H4 (cell line): ENCODE measurements at regions not wholly inside any gene's neighbourhood (a gene's known extent, or its start where the extent isn't known, plus 50 kb on each side); places are given as distances from the start of the nearest gene placed in this dataset.
"Not testable (repeated sequence)": the region's sequence is repeated elsewhere in the genome, so short reads cannot be mapped to it uniquely, and the experiment has no call there.

Experiments
- DNase-seq: peaks from one replicate; pipeline ENCODE4 v3.0.0-alpha.2; 2015; ENCODE audit warnings: low spot score

DNA sequence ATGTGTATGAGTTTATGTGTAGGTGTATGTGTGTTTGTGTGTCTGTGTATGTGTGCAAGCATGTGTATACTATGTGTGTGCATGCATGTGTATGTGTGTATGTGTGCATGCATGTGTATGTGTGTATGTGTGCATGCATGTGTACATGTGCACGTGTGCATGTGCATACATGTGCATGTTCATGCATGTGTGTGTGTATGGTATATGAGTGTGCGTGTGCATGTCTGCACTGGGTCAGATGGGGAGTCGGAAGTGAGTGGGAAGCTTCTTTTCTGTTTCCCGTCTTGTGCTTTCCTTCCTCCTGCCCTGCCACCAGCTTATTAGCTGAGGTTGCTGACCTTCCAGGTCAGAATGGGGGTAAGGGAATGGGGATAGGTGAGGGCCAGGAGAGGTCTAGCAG lies 174.7 kb downstream of the MAP2K4 start:
- no peak for DNase-seq

DNA sequence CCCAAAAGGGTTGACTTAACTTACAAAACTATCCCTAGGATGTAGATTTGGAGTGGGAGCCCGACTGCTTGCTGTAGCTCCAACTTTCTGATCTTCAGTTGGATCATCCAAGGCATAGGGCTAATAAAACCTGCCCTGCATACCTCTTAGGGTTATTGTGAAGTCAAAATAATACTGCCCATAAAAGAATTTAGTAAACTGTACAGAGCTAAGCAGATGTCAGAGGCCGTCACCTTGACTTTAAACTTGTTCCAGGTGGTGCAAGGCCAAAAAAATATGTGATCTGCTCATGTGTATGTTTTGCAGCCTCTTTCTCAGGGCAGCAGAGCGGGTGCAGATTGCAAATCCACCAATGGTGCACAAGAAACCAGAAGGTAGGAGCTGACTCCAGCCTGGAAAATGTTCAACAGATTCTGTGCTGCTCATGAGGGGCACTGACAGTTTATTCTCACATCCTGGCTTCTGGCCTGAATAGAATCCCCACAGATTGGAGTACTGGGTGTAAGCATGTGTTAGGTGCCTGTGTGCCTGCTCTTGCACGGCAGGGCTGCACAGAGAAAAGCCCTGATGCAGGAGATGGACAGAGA lies 180.7 kb downstream of the MAP2K4 start:
- no peak for DNase-seq

DNA sequence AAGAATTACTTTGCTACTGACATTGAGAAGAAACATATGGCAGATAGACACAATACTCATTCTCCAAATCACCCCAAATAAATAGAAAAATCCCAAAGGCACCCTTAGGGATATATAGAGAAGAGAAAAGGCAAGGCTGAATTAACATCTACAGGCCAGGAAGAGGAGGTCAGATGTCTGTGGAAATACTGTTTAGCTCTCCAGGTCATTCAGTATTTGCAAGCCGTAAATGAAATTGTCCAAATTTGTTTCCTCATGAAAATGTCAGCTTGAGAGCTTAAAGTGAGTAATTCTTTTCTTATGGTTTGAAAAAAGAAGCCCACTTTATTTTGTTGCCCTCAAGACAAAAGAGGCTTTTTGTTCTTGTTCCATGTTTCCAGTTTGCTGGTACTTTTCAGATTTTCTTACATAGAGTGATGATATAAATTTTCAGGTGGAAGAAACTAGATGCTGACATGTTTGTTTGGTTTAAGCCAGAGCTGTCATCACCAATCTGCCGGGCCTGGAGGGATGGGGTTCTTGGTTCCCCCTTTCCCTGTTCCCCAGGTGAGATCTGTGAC lies 189.0 kb downstream of the MAP2K4 start:
- DNase-seq, result no peak

DNA sequence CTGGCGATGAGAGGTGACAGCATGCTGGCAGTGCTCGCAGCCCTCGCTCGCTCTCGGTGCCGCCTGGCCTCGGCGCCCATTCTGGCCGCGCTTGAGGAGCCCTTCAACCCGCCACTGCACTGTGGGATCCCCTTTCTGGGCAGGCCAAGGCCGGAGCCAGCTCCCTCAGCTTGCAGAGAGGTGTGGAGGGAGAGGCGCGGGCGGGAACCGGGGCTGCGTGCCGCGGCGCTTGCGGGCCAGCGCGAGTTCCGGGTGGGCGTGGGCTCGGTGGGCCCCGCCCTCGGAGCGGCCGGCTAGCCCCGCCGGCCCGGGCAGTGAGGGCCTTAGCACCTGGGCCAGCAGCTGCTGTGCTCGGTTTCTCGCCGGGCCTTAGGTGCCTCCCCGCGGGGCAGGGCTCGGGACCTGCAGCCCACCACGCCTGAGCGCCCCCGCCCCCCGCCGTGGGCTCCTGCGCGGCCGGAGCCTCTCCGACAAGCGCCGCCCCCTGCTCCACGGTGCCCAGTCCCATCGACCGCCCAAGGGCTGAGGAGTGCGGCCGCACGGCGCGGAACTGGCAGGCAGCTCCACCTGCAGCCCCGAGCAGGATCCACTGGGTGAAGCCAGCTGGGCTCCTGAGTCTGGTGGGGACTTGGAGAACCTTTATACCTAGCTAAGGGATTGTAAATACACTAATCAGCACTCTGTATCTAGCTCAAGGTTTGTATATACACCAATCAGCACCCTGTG lies 200.2 kb downstream of the MAP2K4 start:
- not testable (repeated sequence) for DNase-seq

DNA sequence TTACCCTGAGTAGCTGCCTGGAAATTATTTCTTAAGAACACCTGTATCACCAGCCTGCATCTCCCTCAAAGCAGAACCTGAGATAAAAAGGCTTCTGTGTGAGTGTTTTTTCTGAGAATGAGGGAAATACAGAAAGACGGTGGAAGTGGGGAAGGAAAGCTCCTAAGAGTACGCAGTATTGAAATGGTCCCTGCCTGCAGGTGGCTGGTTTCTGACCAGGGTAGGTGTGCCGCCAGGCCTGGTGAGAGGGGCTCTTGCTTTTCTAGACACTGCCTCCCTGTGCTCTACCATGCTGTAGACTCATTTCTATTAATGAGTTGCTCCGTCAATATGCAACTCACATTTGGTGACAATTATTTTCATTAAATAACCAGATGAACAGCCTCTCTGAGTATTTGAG lies 201.7 kb downstream of the MAP2K4 start:
- DNase-seq, result no peak

DNA sequence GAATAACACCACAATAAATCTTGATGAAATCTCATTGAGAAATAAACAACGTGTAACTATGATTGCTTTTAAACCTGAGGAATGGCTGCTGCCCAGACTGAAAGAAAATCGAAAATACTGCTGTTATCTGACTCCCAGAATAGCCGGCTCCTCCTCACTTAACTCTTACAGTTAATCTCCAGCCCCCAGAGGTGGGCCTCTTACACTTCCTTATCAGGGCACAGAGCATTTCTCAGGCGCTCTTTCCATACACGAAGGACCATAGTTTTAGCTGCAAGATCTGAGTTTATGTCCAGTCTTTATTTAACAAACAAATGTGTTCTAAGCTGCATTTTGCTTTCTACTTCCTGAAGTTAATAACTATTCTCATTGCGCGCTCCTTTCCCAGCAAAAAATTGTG lies 206.9 kb downstream of the MAP2K4 start:
- no peak for DNase-seq

DNA sequence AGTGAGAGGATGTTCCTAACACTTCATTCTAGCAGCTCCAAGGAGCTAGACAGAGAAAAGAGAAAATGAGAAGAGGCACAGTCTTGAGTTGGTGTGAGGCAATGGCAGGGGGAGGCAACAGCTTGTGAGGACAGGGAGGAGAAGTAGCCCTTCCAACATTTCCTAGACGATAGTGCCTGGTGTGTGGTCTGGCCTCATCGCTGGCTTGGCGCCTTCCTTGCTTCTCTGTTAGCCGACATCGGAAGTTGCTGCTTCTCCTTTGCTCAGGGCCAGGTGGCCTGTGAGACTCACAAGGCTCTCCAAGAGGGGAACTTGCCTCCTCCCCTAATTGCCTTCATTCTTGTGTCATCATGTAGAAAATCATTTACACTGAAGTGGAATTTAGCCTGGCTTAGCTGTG lies 208.7 kb downstream of the MAP2K4 start:
- no peak for DNase-seq

DNA sequence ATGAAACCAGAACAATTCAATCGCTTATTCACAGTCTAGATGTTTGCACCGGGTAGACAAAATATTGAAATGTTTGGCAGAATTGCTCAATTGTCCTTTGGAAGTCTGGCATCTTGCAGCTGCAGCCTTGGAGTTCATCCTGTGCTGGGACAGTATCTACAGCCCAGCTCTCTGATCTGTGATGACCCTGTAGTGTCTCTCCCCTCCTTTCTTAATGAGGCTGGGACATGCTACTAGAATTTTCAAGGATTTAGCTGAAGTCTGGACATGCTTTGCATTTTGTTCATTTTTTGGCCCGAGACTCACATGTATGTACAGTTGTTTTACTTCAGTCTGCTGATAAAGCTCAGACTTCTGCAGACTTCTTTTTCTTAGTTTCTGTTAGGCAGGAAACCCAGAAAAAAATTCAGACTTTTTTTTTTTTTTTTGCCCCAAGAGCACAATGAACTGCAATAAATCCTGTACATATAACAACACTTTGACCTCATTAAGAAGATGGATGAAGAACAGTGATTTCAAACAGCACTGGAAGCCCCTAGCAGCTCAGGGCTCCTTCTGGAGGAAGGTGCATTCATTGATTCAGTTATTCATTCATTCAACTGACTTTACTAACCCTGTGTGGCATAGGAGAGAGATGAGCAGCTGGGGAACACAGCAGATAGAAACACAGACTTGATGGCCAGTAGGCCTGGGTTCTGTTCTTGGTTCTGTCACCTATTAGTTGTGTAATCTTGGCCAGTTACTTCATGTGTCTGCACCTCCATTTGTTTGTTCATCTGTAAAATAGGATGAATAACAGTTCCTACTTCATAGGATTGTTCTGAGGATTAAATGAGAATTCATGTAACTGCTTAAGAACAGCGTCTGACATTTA lies 210.0 kb downstream of the MAP2K4 start:
- DNase-seq, result no peak

DNA sequence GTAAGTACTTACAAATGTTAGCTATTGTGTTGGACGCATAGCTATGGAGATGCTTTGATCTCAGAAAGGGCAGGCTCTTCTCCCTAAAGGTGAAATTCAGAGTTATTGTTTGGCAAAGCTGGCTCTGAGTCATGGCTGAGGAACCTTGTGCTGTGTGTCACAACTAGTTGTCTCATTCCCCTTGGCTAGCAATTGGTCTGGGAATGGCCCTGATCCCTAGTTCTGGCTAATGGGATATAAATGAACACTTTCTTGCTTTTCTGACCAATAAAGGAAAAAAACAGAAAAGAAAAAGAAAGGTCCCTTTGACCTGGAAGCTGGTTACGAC lies 210.6 kb downstream of the MAP2K4 start:
- DNase-seq, result no peak

DNA sequence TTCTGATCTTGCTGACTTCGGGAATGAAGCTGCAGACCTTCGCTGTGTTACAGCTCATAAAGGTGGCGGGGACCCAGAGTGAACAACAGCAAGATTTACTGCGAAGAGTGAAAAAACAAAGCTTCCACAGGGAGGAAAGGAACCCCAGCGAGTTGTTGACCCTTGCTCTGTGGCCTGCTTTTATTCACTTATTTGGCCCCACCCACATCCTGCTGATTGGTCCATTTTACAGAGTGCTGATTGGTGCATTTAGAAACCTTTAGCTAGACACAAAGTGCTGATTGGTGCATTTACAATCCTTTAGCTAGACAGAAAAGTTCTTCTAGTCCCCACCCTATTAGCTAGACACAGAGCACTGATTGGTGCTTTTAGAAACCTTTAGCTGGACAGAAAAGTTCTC lies 218.3 kb downstream of the MAP2K4 start:
- DNase-seq, result not testable (repeated sequence)

DNA sequence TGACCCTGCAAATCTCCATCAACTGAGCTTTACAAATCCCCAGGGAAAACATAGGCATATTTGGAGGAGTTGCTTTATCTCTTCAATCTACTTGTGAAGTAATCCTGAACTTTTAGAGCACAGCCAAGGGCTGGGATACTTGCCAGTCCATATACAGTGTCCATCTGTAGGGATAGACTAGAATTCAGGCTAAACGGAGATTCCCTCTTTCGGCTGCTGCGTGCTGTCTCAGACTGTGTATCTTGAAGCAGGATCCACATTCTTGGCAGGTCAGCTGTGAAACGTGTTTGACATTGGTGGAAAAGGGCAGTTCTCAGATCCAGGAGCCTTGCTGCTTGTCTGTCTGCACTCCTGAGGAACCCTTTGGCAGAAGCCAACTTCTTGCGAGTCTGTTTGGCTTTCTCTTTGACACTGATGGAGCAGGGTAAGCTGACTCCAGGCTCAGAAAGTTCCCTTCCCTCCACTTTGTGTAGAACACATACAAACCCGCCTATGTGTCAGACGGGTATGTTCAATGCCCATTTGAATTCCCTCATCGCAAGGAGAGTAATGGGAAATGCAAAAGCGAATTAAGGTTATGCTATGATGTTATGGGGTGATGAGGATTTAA lies 221.8 kb downstream of the MAP2K4 start:
- no peak for DNase-seq

DNA sequence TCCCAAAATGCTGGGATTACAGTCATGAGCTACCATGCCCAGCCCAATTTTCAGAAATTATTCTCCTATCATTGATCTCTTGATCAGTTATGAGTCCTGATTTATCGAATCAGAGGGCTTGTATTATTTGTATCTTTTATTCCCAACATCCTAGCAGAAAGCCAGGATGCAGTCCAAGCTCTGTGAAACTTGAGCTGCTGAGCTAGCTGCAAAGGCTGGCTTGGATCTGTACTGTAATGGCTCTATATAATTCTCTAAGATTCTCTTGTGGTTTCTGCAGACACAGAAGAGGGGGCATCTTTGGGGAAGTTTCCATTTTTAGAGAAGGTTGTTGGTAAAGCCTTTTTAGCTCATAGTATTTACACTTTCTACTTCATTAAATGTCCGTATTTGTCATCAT lies 227.1 kb downstream of the MAP2K4 start:
- no peak for DNase-seq

DNA sequence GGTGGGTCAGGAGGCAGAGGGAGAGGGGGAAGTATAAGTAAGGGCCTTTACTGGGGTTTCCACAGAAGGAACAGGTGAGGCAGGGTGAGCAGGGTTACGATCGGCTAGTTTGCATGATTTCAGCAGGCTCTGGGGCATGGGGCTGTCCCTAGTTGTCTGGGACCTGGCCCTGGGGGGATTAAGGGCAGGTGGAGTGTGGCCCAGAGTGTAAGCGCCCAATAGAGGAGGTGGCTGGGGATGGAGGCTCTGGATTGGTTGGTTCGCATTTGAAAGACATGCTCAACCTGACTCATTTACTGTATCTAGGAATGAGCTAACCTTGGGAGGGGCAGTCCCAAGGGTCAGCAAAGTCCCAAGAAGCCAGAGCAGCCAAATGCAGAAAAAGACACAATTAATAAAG lies 230.3 kb downstream of the MAP2K4 start:
- no peak for DNase-seq

DNA sequence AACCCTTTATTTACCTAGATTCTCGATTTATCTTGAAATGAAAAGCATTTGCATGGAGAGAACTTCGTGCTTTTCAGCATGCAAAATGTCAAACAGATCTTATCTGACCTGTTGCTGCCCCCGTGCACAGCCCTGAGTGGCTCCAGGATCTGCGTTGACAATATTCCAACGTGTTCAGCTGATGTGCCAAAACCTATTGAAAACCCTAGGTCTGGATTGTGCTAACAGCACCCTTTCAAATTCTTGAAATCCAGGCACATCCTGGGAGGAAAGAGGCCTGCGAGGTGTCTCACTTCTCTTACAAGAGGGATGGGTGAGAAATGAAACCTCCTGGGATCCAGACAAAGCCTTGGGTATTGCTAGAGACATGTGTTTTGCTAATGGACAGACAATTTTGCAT lies 231.8 kb downstream of the MAP2K4 start:
- no peak for DNase-seq

DNA sequence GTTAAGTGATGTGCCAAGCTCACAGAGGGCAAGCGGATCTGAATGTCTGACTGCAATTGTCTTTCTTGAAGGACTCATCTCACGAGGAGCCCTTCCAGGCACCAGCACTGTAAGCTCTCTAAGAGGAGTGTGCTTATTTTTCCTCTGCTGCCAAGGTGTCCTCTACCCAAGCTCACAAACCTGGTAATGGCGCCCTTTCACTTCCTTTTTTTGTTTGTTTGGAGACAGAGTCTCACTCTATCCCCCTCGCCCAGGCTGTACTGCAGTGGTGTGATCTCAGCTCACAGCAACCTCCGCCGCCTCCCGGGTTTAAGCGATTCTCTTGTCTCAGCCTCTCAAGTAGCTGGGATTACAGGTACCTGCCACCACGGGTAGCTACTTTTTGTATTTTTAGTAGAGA lies 233.8 kb downstream of the MAP2K4 start:
- no peak for DNase-seq

DNA sequence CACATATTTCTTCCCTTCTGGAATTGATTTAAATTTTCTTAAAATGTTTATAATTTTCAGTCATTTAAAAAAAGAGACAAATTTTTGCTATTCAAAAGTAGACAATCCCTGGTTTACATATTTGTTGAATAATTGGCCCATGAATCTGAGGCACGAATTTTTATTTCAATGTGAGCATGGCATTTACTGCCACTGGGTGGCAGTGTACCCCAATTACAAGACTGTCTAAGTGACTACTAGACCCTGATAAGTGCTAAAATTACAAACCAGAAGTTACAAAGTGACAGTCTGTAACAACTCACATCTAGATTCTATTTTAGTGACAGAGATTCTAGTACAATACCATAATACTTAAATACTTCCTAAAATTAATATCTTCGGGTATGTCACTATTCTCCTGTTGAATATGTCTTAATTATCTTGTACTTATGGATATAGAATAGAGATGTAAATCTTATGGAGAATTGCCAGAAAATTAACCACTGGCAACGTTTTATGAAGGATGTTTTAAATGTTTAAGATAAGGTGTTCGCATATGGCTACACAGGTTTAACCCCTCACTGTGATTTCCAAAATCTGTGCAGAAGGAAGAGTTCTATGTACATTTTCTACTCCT lies 235.8 kb downstream of the MAP2K4 start:
- DNase-seq, result peak; percentile 62

DNA sequence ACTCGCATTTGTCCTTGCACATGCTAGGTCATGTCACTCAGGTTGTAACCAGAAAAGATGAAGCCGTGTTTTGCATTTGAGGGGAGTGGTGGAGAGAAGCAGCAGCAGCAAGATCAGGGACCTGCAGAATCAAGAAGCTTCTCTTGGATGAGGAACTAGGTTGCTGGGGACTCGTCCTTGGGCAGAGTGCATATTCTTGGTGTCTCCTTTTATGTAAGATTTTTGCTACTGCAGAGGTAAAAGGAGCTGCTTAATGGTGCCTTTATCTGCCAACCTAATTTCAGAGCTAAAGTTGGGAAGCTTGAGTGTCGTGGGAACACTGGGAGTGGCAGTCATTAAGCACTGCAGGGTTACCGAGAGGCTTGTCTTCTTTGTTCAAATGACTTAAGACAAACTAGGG lies 236.5 kb downstream of the MAP2K4 start:
- DNase-seq, result no peak

DNA sequence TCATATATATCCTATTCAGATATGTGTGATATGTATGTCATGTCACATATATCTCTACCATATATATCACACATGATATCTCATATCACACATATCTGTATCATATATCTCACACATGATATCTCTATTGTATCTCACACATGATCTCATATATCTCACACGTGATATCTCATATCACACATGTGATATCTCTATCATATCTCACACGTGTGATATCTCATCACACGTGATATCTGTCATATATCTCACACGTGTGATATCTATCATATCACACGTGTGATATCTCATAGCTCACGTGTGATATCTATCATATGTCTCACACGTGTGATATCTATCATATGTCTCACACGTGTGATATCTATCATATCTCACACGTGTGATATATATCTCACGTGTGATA lies 240.7 kb downstream of the MAP2K4 start:
- DNase-seq, result no peak

DNA sequence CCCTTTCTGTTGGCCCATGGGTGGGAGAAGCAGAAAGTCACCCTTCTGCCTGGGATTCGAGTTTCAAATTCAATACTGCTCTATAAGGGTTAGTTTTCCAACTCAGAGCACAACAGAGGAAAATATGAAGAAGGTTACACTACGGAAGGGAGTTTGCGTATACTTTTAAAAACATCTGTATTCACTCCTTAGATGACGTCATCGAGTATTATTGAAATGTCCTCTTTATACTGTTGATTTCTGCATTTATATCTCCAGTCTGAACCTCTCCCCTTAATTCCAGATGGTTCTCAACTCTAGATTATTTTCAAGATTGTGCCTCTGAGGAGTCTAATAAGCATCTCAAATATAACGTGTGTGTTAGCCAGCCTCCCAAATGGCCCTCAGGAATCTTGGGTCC lies 249.1 kb downstream of the MAP2K4 start:
- DNase-seq, result no peak

DNA sequence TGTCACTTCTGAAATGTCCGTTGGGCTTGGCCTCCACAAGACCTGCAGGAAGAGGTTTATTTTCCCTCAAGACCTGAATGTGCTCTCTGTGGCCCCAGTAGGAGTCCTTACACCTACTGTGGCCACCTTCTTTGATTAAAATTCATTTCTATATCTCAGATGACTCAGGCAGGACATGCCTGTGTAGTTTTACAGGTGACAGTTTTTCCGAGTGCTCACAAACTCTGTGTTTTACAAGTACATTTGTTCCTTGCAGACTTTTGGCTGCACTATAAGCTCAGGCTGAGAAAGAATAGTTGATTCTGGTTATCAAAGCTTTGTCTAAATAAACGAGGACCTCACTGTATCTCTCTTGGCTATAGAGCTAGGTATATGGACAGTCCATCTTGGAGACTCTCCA lies 257.1 kb downstream of the MAP2K4 start:
- no peak for DNase-seq

DNA sequence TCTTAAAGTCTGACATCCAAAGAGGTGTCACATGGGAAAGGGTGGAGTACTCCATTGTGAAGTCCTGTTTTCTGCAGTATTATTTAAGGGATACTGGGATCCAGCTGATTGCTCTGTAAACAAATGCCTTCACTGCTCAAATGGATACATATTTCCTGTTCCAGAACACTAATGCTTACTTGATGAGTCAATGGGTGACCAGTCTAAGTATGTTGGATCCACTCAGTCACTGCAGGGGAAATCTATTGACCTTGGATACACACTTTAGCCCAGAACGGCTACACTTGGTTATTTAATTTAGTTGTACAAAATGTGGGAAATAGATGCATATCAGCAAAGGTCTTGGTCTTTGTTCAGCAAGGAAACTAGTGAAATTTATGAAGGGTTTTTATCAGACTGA lies 261.4 kb downstream of the MAP2K4 start:
- DNase-seq, result no peak

DNA sequence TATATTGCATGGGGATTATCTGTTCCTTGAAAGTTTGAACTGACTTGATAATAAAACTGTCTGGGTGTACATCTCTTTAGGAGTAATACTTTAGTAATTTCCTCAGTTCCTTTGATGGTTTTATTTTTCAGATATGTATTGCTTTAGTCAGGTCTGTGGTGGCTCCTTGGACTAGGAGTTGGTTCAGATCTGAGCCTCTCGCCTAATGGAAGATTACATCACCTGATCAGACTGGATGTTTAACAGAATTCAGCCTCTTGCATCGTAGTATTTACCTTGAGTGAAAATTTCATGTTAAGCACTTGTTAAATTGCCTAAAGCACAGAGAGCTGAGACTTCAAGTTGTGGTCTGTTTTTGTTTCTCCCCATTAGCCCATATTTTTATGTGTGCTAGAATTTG lies 267.3 kb downstream of the MAP2K4 start:
- DNase-seq, result no peak
